ENCODE measurements at regions not wholly inside any gene's neighbourhood (a gene's known extent, or its start where the extent isn't known, plus 50 kb on each side); places are given as distances from the start of the nearest gene placed in this dataset.

DNA sequence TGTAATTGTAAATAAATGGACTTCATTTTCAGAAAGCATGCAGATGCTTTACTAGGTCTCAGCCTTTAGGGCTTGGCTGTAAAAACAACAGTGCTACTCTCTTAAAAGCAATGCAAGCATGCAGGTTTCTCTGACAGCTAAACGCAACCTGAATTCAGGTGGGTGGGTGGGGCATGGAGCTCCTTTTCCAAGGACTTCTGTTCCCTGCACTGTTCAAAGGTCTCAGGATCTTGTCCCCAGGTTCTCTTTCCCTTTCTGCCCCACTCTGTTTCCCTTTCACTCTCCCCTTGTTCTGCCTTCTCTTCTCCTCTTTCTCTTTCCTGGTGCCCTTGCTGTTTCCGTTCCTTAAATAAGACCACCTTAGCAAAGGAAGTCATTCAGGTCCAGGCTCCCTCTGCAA lies 1527.5 kb upstream of the SLC10A2 start:
- Histone ChIP-seq H2AK9ac (replicated peaks; ENCODE audit: low read depth, low read length, poor library complexity) (no peak overlapping the region), H4K91ac (ENCODE audit: insufficient read depth, low read depth, low read length) (no peak overlapping the region), H2BK20ac (ENCODE audit: low read depth, low read length) (no peak overlapping the region), H3K36me3 (ENCODE audit: control insufficient read depth, insufficient read depth, low read length) (no peaks in the 10 kb centered on the region), H3K27me3 (ENCODE audit: control insufficient read depth, insufficient read depth, low read length) (no peaks in the 10 kb centered on the region), H3K14ac (replicated peaks; ENCODE audit: low read depth, low read length) (no peak overlapping the region), H2BK120ac (ENCODE audit: low read depth, low read length) (no peak overlapping the region), H4K20me1 (ENCODE audit: insufficient read depth, low read length) (no peaks in the 10 kb centered on the region), H3K4me3 (ENCODE audit: insufficient read depth, low read depth, low read length) (no peak overlapping the region), H3K9ac (ENCODE audit: low read depth, low read length) (no peak overlapping the region), H3K9me1 (ENCODE audit: insufficient read depth, low read length) (no peaks in the 10 kb centered on the region), H3K23ac (ENCODE audit: low read depth, low read length) (no peak overlapping the region), H2BK15ac (ENCODE audit: low read depth, low read length) (no peak overlapping the region), H4K8ac (ENCODE audit: low read depth in 2 of 2, low read length in 2 of 2) (no peak overlapping the region), H3K27ac (ENCODE audit: insufficient read depth, low read length) (no peak overlapping the region), H2BK5ac (ENCODE audit: low read depth, low read length, poor library complexity, severe bottlenecking) (no peak overlapping the region), H3K56ac (ENCODE audit: extremely low read depth, insufficient read depth, low read length) (no peak overlapping the region), H2AK5ac (ENCODE audit: low read depth, low read length) (no peak overlapping the region), H2AFZ (replicated peaks; ENCODE audit: low read length, poor library complexity) (no peak overlapping the region), H3K9me3 (ENCODE audit: control insufficient read depth, insufficient read depth, low read length) (no peaks in the 10 kb centered on the region), H3K18ac (ENCODE audit: low read depth, low read length) (no peak overlapping the region), H3K4me1 (ENCODE audit: control insufficient read depth, insufficient read depth, low read length) (no peaks in the 10 kb centered on the region), H4K5ac (ENCODE audit: low read depth, low read length) (no peak overlapping the region), H3K4me2 (ENCODE audit: low read depth, low read length) (no peak overlapping the region), H3K4ac (ENCODE audit: low read depth, low read length) (no peak overlapping the region), H3K79me1 (ENCODE audit: low read depth in 1 of 2, low read length in 2 of 2) (no peaks in the 10 kb centered on the region)
- ChIA-PET POLR2A (ENCODE audit: unreplicated experiment) (no interaction called here), CTCF (no interaction called here)
- in situ Hi-C loops (cut with MboI; ENCODE audit: low sequenced_read_pairs): no loop called here
- no TSS peak for BruUV-seq (replicated peaks)
- dilution Hi-C loops (cut with HindIII; ENCODE audit: low sequenced_read_pairs, unreplicated experiment): no loop called here
- intact Hi-C loops (cut with micrococcal nuclease): no loop called here
- no CpG with 5 or more reads among the region's 2 CpGs for WGBS, 2 experiments (ENCODE audit: extremely low coverage in 2 of 2, insufficient read length in 1 of 2)
- no peak for TF ChIP-seq RAD21 (IDR thresholded peaks at IDR 0.05; ENCODE audit: low read length)
- TF ChIP-seq, protein P1, sequence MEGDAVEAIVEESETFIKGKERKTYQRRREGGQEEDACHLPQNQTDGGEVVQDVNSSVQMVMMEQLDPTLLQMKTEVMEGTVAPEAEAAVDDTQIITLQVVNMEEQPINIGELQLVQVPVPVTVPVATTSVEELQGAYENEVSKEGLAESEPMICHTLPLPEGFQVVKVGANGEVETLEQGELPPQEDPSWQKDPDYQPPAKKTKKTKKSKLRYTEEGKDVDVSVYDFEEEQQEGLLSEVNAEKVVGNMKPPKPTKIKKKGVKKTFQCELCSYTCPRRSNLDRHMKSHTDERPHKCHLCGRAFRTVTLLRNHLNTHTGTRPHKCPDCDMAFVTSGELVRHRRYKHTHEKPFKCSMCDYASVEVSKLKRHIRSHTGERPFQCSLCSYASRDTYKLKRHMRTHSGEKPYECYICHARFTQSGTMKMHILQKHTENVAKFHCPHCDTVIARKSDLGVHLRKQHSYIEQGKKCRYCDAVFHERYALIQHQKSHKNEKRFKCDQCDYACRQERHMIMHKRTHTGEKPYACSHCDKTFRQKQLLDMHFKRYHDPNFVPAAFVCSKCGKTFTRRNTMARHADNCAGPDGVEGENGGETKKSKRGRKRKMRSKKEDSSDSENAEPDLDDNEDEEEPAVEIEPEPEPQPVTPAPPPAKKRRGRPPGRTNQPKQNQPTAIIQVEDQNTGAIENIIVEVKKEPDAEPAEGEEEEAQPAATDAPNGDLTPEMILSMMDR (conservative IDR thresholded peaks at IDR 0.05; ENCODE audit: low read depth, low read length): no peak
- no peak for TF ChIP-seq RCOR1 (IDR thresholded peaks at IDR 0.05; ENCODE audit: insufficient replicate concordance, low read length)
- no peak for TF ChIP-seq FOS (IDR thresholded peaks at IDR 0.05; ENCODE audit: low read depth, low read length)
- no peak for TF ChIP-seq BHLHE40 (IDR thresholded peaks at IDR 0.05; ENCODE audit: low read depth, low read length)
- no peak for TF ChIP-seq CHD1 (IDR thresholded peaks at IDR 0.05; ENCODE audit: low read depth, low read length)
- TF ChIP-seq, protein P2, sequence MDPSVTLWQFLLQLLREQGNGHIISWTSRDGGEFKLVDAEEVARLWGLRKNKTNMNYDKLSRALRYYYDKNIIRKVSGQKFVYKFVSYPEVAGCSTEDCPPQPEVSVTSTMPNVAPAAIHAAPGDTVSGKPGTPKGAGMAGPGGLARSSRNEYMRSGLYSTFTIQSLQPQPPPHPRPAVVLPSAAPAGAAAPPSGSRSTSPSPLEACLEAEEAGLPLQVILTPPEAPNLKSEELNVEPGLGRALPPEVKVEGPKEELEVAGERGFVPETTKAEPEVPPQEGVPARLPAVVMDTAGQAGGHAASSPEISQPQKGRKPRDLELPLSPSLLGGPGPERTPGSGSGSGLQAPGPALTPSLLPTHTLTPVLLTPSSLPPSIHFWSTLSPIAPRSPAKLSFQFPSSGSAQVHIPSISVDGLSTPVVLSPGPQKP (IDR thresholded peaks at IDR 0.05; ENCODE audit: borderline replicate concordance, low read depth, low read length): no peak
- no peak for DNase-seq
- ATAC-seq (ENCODE audit: low read depth): no peak

All from IMR-90 (cell line).